ENCODE measurements at regions not wholly inside any gene's neighbourhood (a gene's known extent, or its start where the extent isn't known, plus 50 kb on each side); places are given as distances from the start of the nearest gene placed in this dataset.
"Not testable (repeated sequence)": the region's sequence is repeated elsewhere in the genome, so short reads cannot be mapped to it uniquely, and the experiment has no call there.

- FAIRE-seq: no peak
Measured at GRCh38 chr5:118156181-118156580, 832.2 kb downstream of the DTWD2 start.

GRCh38 chr5:118146824-118147223 is 841.5 kb downstream of the DTWD2 start:
- no peak for FAIRE-seq

GRCh38 chr5:118144540-118144939 is 843.8 kb downstream of the DTWD2 start:
- FAIRE-seq: no peak

- no peak for FAIRE-seq
Measured at GRCh38 chr5:118139361-118139760, 849.0 kb downstream of the DTWD2 start.

GRCh38 chr5:118126159-118126558 is 862.2 kb downstream of the DTWD2 start:
- no peak for FAIRE-seq

GRCh38 chr5:118125687-118126086 is 862.7 kb downstream of the DTWD2 start:
- FAIRE-seq: no peak

- no peak for FAIRE-seq
Measured at GRCh38 chr5:118121258-118121657, 867.1 kb downstream of the DTWD2 start.

GRCh38 chr5:118115791-118116190 is 872.6 kb downstream of the DTWD2 start:
- no peak for FAIRE-seq

GRCh38 chr5:118111956-118112355 is 876.4 kb downstream of the DTWD2 start:
- FAIRE-seq: no peak

GRCh38 chr5:118107246-118107645 is 881.1 kb downstream of the DTWD2 start:
- not testable (repeated sequence) for FAIRE-seq

- no peak for FAIRE-seq
Measured at GRCh38 chr5:118098716-118099115, 889.6 kb downstream of the DTWD2 start.

- no peak for FAIRE-seq
Measured at GRCh38 chr5:118095115-118095514, 893.2 kb downstream of the DTWD2 start.

- FAIRE-seq: no peak
Measured at GRCh38 chr5:118088448-118088847, 899.9 kb downstream of the DTWD2 start.

GRCh38 chr5:118076490-118076889 is 911.9 kb downstream of the DTWD2 start:
- no peak for FAIRE-seq

GRCh38 chr5:118070041-118070440 is 918.3 kb downstream of the DTWD2 start:
- FAIRE-seq: no peak

- no peak for FAIRE-seq
Measured at GRCh38 chr5:118069452-118069851, 918.9 kb downstream of the DTWD2 start.

- FAIRE-seq: no peak
Measured at GRCh38 chr5:118068886-118069285, 919.5 kb downstream of the DTWD2 start.

- not testable (repeated sequence) for FAIRE-seq
Measured at GRCh38 chr5:118063836-118064235, 924.5 kb downstream of the DTWD2 start.

GRCh38 chr5:118060833-118061232 is 927.5 kb downstream of the DTWD2 start:
- FAIRE-seq: no peak

GRCh38 chr5:118052503-118052902 is 935.8 kb downstream of the DTWD2 start:
- no peak for FAIRE-seq

GRCh38 chr5:118044169-118044568 is 944.2 kb downstream of the DTWD2 start:
- no peak for FAIRE-seq

- FAIRE-seq: no peak
Measured at GRCh38 chr5:118043531-118043930, 944.8 kb downstream of the DTWD2 start.

- FAIRE-seq: no peak
Measured at GRCh38 chr5:118042076-118042475, 946.3 kb downstream of the DTWD2 start.

GRCh38 chr5:118040496-118040895 is 947.9 kb downstream of the DTWD2 start:
- no peak for FAIRE-seq

- FAIRE-seq: no peak
Measured at GRCh38 chr5:118033686-118034338, 954.5 kb downstream of the DTWD2 start.
